RWPE2 (cell line): ENCODE measurements at regions not wholly inside any gene's neighbourhood (a gene's known extent, or its start where the extent isn't known, plus 50 kb on each side); places are given as distances from the start of the nearest gene placed in this dataset.

Experiments
- ATAC-seq: fragments of 200-7000 bp; cut with Tn5 transposase; 3 replicates; pipeline ENCODE4 v1.9.1; 2021; ENCODE audit warnings: low read depth
- DNase-seq: peaks from one replicate; pipeline ENCODE4 v3.0.0-alpha.2; 2020; ENCODE audit warnings: low spot score
- H3K27ac ChIP-seq: fragments of 450-650 bp; 2 replicates; pipeline ENCODE4 v1.5.1; 2017; ENCODE audit warnings: mild to moderate bottlenecking; ENCODE audit not compliant: poor library complexity, severe bottlenecking
- H3K27me3 ChIP-seq: fragments of 250-450 bp; sonication (Bioruptor Pico); 2 replicates; pipeline ENCODE4 v1.5.1; 2021; ENCODE audit warnings: mild to moderate bottlenecking, moderate library complexity; ENCODE audit not compliant: insufficient read depth, poor library complexity, severe bottlenecking
- H3K36me3 ChIP-seq: fragments of 250-450 bp; sonication (Bioruptor Pico); 2 replicates; pipeline ENCODE4 v1.5.1; 2020; ENCODE audit warnings: low read depth, mild to moderate bottlenecking, moderate library complexity
- H3K4me1 ChIP-seq: fragments of 250-450 bp; sonication (Bioruptor Pico); 2 replicates; pipeline ENCODE4 v1.5.1; 2021; ENCODE audit warnings: mild to moderate bottlenecking, moderate library complexity; ENCODE audit not compliant: insufficient read depth, poor library complexity, severe bottlenecking
- H3K4me3 ChIP-seq: fragments of 250-450 bp; sonication (Bioruptor Pico); 2 replicates; pipeline ENCODE4 v1.5.1; 2021; ENCODE audit warnings: mild to moderate bottlenecking, moderate library complexity; ENCODE audit not compliant: severe bottlenecking
- H3K9me3 ChIP-seq: fragments of 250-450 bp; sonication (Bioruptor Pico); 2 replicates; pipeline ENCODE4 v1.5.1; 2021; ENCODE audit warnings: mild to moderate bottlenecking, moderate library complexity; ENCODE audit not compliant: severe bottlenecking
- TF ChIP-seq, protein P1 (sequence below): fragments of 450-650 bp; IDR thresholded peaks from one replicate; pipeline ENCODE4 v1.5.1; 2017; ENCODE audit warnings: mild to moderate bottlenecking, moderate library complexity; ENCODE audit not compliant: poor library complexity, severe bottlenecking

DNA sequence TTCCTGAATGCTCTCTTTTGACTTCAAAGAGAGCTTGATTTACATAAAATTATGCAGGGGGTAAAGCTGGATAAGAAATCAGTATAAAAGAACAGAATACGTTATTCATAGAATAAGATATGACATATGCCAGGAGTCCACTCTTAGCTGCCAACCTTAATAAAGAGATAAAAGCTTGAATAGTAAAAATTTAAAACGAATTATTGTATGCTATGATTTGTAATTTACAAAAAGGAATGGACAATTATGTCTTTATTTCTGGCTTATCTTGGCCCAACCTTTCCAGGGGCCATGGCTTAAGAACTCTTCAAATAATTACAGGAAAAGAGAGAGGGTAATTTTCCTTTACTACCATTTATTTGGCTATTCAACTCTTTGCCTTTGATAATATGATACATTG, 192.2 kb upstream of the ITM2A start:
- H3K4me1 ChIP-seq, result no peaks in the 10 kb centered on the region
- H3K27ac ChIP-seq, result no peak overlapping the region
- no peaks in the 10 kb centered on the region for H3K9me3 ChIP-seq
- TF ChIP-seq, protein P1, sequence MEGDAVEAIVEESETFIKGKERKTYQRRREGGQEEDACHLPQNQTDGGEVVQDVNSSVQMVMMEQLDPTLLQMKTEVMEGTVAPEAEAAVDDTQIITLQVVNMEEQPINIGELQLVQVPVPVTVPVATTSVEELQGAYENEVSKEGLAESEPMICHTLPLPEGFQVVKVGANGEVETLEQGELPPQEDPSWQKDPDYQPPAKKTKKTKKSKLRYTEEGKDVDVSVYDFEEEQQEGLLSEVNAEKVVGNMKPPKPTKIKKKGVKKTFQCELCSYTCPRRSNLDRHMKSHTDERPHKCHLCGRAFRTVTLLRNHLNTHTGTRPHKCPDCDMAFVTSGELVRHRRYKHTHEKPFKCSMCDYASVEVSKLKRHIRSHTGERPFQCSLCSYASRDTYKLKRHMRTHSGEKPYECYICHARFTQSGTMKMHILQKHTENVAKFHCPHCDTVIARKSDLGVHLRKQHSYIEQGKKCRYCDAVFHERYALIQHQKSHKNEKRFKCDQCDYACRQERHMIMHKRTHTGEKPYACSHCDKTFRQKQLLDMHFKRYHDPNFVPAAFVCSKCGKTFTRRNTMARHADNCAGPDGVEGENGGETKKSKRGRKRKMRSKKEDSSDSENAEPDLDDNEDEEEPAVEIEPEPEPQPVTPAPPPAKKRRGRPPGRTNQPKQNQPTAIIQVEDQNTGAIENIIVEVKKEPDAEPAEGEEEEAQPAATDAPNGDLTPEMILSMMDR, result no peak
- H3K27me3 ChIP-seq, result no peaks in the 10 kb centered on the region
- H3K4me3 ChIP-seq, result no peak overlapping the region
- no peaks in the 10 kb centered on the region for H3K36me3 ChIP-seq
- DNase-seq, result no peak
- no peak for ATAC-seq

DNA sequence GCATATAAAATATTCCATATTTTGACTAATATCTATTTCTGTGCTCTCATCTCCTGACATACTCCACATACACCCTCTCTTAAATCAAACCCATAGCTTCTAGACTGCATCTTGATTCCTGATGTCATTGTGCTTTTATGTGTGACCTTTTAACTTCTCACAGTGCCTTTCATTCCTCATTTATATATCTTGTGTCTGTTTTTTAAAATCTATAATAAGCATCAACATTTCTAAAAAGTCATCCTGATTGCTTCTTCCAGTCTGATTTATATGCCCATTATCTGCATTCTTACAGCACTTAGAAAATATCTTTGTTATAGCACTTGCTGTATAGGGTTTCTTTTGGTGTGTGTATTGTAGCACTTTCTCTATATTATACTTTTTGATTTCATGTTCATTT, 190.1 kb upstream of the ITM2A start:
- no peaks in the 10 kb centered on the region for H3K4me1 ChIP-seq
- no peak overlapping the region for H3K4me3 ChIP-seq
- no peaks in the 10 kb centered on the region for H3K9me3 ChIP-seq
- DNase-seq (no peak), ATAC-seq (no peak)
- H3K27ac ChIP-seq, result no peak overlapping the region
- H3K36me3 ChIP-seq, result no peaks in the 10 kb centered on the region
- H3K27me3 ChIP-seq, result no peaks in the 10 kb centered on the region
- TF ChIP-seq, protein P1, result no peak

DNA sequence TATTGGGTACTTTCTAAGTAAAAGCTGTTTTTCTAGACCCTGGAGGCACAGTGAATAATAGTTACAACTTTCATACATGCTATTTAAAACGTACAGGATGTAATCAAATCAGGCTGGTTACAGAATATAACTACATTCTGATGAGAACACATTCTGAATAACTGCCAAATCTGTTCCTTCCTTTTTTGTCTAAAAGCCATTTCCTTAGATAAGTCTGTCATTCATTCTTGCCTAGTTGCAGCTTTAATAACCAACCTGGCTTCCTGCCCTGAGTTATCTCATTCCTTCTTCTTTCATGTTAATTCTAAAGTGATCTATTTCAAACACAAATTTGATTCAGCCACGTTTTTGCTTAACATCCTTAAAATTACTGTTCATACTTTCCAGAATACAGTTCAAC, 189.7 kb upstream of the ITM2A start:
- H3K9me3 ChIP-seq, result no peaks in the 10 kb centered on the region
- no peak for ATAC-seq
- no peaks in the 10 kb centered on the region for H3K36me3 ChIP-seq
- TF ChIP-seq, protein P1, result no peak
- no peak overlapping the region for H3K4me3 ChIP-seq
- no peaks in the 10 kb centered on the region for H3K27me3 ChIP-seq
- DNase-seq, result no peak
- no peak overlapping the region for H3K27ac ChIP-seq
- no peaks in the 10 kb centered on the region for H3K4me1 ChIP-seq

DNA sequence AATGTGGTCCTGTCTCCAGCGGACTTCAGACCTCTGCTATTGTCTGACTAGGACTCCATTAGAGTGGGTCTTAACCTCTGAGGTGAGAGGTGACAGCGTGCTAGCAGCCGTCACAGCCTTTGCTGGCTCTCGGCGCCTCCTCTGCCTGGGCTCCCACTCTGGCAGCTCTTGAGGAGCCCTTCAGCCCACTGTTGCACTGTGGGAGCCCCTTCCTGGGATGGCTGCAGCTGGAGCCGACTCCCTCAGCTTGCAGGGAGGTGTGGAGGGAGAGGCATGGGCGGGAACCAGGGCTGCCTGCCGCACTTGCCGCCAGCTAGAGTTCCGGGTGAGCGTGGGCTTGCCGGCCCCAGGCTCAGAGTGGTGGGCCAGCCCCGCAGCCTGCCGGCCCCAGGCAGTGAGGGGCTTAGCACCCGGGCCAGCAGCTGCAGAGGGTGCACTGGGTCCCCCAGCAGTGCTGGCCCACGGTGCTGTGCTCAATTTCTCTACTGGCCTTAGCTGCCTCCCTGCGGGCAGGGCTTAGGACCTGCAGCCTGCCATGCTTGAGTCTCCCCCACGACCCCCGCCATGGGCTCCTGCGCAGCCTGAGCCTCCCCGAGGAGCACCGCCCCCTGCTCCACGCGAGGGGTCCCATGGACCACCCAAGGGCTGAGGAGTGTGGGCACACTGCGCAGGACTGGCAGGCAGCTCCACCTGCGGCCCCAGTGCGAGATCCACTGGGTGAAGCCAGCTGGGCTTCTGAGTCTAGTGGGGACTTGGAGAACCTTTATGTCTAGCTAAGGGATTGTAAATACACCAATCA, 163.4 kb upstream of the ITM2A start:
- H3K27me3 ChIP-seq, result no peaks in the 10 kb centered on the region
- ATAC-seq, result no peak
- no peaks in the 10 kb centered on the region for H3K9me3 ChIP-seq
- no peak overlapping the region for H3K4me3 ChIP-seq
- no peak for DNase-seq
- H3K27ac ChIP-seq, result no peak overlapping the region
- TF ChIP-seq, protein P1, result no peak
- H3K4me1 ChIP-seq, result no peaks in the 10 kb centered on the region
- no peaks in the 10 kb centered on the region for H3K36me3 ChIP-seq

DNA sequence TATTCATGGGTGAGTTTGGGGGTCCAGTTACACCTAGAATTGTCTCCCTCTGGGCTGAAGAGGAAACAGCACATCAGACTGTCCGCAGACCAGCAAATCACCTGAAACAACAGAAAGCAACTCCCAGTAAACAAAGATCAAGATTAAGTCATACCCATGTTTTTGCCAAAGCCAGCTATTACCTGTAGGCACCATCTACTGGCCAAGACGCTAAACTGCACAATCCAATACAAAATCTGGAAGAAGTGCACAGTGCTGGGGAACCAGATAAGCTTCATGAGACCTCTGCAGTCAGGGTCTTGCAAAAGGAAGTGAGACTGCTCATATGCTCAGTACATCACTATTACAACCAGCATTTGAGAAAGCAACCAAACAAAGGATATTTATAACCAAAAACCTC, 157.5 kb upstream of the ITM2A start:
- Histone ChIP-seq H3K27ac (no peak overlapping the region), H3K27me3 (no peaks in the 10 kb centered on the region), H3K4me1 (no peaks in the 10 kb centered on the region), H3K36me3 (no peaks in the 10 kb centered on the region), H3K9me3 (no peaks in the 10 kb centered on the region), H3K4me3 (no peak overlapping the region)
- TF ChIP-seq, protein P1, result no peak
- DNase-seq, result no peak
- ATAC-seq, result no peak
